ENCODE measurements at regions not wholly inside any gene's neighbourhood (a gene's known extent, or its start where the extent isn't known, plus 50 kb on each side); places are given as distances from the start of the nearest gene placed in this dataset.

DNA sequence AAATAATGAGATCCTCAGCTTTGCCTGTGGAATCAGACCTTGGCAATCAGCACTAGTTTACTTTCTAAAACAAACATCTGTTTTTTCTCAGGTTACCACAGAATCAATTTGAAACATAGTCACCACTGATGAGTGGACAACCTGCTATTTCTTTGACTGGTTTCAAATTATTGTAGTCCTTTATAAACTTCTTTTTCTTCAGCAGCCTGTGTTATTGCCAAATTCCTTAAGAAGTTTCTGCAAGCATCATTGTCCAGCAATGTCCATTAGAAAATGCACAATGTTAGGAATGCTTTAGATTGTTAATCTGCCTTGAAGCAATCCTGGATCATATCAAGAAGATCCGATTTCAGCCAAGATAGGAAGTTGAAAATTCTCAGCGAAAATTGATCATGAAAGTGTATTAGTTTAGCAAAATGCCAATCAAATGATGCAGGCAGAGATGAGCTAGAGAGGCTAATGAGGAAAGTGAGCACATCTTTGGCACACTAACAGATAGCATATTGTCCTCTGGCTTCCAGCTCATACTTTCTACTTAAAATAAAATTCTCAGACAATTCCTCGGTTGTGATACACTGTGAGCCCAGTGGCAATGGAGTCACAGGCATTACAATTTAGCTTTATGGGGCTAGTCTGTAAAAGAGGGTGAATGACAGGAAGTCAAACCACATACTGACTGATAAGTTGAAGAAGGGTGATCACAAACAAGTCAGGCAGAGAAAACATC is 270.6 kb downstream of the SLITRK6 start:
- Histone ChIP-seq H3K4me2 (ENCODE audit: low read length) (no peak overlapping the region), H2AFZ (ENCODE audit: low read depth, low read length, poor library complexity, severe bottlenecking) (no peak overlapping the region), H3K36me3 (ENCODE audit: control insufficient read depth in 1 of 2, insufficient read depth in 2 of 2, low read length in 2 of 2) (no peaks in the 10 kb centered on the region), H3K4me1 (ENCODE audit: control insufficient read depth in 1 of 2, insufficient read depth in 2 of 2, low read length in 2 of 2) (no peaks in the 10 kb centered on the region), H3K27me3 (ENCODE audit: insufficient read depth, low read length) (no peaks in the 10 kb centered on the region), H3K27ac (ENCODE audit: low read depth, low read length) (no peak overlapping the region), H3K9me2 (ENCODE audit: insufficient read depth) (no peaks in the 10 kb centered on the region), H4K20me1 (ENCODE audit: insufficient read depth) (no peaks in the 10 kb centered on the region), H3K9me3 (ENCODE audit: control insufficient read depth in 1 of 2, insufficient read depth in 1 of 2, low read depth in 1 of 2, low read length in 2 of 2) (peaks cover 0 to 6% of the 10 kb centered on the region in 2 experiments; a peak in 1 of 4 replicates), H3K79me2 (ENCODE audit: insufficient read depth, low read length) (no peaks in the 10 kb centered on the region), H3K4me3 (replicated peaks in 1 of 2; ENCODE audit: low read depth in 1 of 2, low read length in 2 of 2) (no peak overlapping the region), H3K9ac (ENCODE audit: low read length) (no peak overlapping the region)
- no peak for TF ChIP-seq SP1 (IDR thresholded peaks at IDR 0.05; ENCODE audit: low read depth)
- no peak for TF ChIP-seq SRF (IDR thresholded peaks at IDR 0.05; ENCODE audit: low read depth)
- TF ChIP-seq SIN3A (IDR thresholded peaks at IDR 0.05; ENCODE audit: low read depth), result no peak
- TF ChIP-seq RAD21 (IDR thresholded peaks at IDR 0.05; ENCODE audit: low read depth), result no peak
- no peak for TF ChIP-seq CTCF (IDR thresholded peaks at IDR 0.05 in 2 of 3, conservative IDR thresholded peaks at IDR 0.05 in 1 of 3; ENCODE audit: borderline replicate concordance in 1 of 3, insufficient read depth in 1 of 3, low read depth in 2 of 3, low read length in 2 of 3)
- no peak for TF ChIP-seq TCF7L2 (IDR thresholded peaks at IDR 0.05; ENCODE audit: borderline replicate concordance, extremely low read depth, insufficient read depth, insufficient read length)
- TF ChIP-seq YY1 (IDR thresholded peaks at IDR 0.05; ENCODE audit: extremely low read depth, insufficient replicate concordance, low read depth, low read length), result no peak
- TF ChIP-seq POLR2AphosphoS5 (IDR thresholded peaks at IDR 0.05; ENCODE audit: low read depth, low read length), result no peak
- no peak for TF ChIP-seq FOSL1 (IDR thresholded peaks at IDR 0.05; ENCODE audit: low read depth)
- no peak for TF ChIP-seq ZFX (IDR thresholded peaks at IDR 0.05)
- TF ChIP-seq ZNF274 (IDR thresholded peaks at IDR 0.05; ENCODE audit: low read depth, low read length), result no peak
- no peak for TF ChIP-seq ATF3 (IDR thresholded peaks at IDR 0.05)
- TF ChIP-seq ELF1 (IDR thresholded peaks at IDR 0.05; ENCODE audit: borderline replicate concordance, low read depth), result no peak
- TF ChIP-seq, protein P1, sequence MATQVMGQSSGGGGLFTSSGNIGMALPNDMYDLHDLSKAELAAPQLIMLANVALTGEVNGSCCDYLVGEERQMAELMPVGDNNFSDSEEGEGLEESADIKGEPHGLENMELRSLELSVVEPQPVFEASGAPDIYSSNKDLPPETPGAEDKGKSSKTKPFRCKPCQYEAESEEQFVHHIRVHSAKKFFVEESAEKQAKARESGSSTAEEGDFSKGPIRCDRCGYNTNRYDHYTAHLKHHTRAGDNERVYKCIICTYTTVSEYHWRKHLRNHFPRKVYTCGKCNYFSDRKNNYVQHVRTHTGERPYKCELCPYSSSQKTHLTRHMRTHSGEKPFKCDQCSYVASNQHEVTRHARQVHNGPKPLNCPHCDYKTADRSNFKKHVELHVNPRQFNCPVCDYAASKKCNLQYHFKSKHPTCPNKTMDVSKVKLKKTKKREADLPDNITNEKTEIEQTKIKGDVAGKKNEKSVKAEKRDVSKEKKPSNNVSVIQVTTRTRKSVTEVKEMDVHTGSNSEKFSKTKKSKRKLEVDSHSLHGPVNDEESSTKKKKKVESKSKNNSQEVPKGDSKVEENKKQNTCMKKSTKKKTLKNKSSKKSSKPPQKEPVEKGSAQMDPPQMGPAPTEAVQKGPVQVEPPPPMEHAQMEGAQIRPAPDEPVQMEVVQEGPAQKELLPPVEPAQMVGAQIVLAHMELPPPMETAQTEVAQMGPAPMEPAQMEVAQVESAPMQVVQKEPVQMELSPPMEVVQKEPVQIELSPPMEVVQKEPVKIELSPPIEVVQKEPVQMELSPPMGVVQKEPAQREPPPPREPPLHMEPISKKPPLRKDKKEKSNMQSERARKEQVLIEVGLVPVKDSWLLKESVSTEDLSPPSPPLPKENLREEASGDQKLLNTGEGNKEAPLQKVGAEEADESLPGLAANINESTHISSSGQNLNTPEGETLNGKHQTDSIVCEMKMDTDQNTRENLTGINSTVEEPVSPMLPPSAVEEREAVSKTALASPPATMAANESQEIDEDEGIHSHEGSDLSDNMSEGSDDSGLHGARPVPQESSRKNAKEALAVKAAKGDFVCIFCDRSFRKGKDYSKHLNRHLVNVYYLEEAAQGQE (IDR thresholded peaks at IDR 0.05; ENCODE audit: low read depth), result no peak
- TF ChIP-seq EZH2 (IDR thresholded peaks at IDR 0.05), result no peak
- no peak for TF ChIP-seq POLR2A (IDR thresholded peaks at IDR 0.05; ENCODE audit: borderline replicate concordance, extremely low read depth, insufficient read depth, insufficient read length)
- ChIA-PET CTCF (no interaction called here), POLR2A (no interaction called here), RAD21 (ENCODE audit: low non-redundant PET in 1 of 2, low total read pairs in 2 of 2, uncharacterized antibody in 2 of 2, unreplicated experiment in 2 of 2) (no interaction called here)
- DNase-seq (ENCODE audit: low read depth, low spot score), result no peak
- intact Hi-C loops (cut with micrococcal nuclease), result no loop called here
- ATAC-seq, result no peak
- BruUV-seq (replicated peaks), result no TSS peak

Data from HCT116 (cell line).